ENCODE measurements at regions not wholly inside any gene's neighbourhood (a gene's known extent, or its start where the extent isn't known, plus 50 kb on each side); places are given as distances from the start of the nearest gene placed in this dataset.
A peak's percentile ranks its signal among the peaks of the same experiment; 100 is the strongest.

DNA sequence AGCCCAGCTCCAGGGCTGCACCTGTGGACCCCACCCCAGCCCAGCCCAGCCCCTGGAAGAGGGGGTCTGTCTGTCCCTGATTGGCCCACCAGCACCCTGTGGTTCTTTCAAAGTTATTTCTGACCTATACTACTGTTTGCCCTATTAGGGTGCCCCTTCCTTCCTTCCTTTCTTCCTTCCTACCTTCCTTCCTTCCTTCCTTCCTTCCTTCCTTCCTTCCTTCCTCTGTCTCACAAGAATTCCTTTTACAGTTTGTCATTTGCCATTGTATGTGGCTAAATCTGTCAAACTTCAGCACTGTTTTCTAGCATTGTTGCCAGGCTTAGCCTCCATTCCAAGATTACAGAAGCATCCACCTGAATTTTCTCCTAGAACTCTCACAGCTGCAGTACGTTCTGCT is 66.9 kb downstream of the KLF15 start:
- H3F3A ChIP-seq (ENCODE audit: insufficient read depth, low read length) = no peaks in the 10 kb centered on the region
- H3K9ac ChIP-seq (ENCODE audit: low read length) = no peak overlapping the region
- no peaks in the 10 kb centered on the region for H3K9me3 ChIP-seq (replicated peaks; ENCODE audit: insufficient read depth, low read length)
- H3K4me3 ChIP-seq (ENCODE audit: low read length) = no peak overlapping the region
- H2AFZ ChIP-seq (ENCODE audit: low read length) = no peak overlapping the region
- H3K4me2 ChIP-seq (ENCODE audit: low read depth, low read length) = no peak overlapping the region
- H3K9me2 ChIP-seq (replicated peaks; ENCODE audit: insufficient read depth, low read length) = no peaks in the 10 kb centered on the region
- no peaks in the 10 kb centered on the region for H3K27me3 ChIP-seq (replicated peaks; ENCODE audit: insufficient read depth, low read length)
- TF ChIP-seq, protein P1, sequence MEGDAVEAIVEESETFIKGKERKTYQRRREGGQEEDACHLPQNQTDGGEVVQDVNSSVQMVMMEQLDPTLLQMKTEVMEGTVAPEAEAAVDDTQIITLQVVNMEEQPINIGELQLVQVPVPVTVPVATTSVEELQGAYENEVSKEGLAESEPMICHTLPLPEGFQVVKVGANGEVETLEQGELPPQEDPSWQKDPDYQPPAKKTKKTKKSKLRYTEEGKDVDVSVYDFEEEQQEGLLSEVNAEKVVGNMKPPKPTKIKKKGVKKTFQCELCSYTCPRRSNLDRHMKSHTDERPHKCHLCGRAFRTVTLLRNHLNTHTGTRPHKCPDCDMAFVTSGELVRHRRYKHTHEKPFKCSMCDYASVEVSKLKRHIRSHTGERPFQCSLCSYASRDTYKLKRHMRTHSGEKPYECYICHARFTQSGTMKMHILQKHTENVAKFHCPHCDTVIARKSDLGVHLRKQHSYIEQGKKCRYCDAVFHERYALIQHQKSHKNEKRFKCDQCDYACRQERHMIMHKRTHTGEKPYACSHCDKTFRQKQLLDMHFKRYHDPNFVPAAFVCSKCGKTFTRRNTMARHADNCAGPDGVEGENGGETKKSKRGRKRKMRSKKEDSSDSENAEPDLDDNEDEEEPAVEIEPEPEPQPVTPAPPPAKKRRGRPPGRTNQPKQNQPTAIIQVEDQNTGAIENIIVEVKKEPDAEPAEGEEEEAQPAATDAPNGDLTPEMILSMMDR (IDR thresholded peaks at IDR 0.05; ENCODE audit: low read length) = no peak
- no peak for TF ChIP-seq EZH2 (optimal IDR thresholded peaks at IDR 0.05; ENCODE audit: low read depth, low read length)
- no peak for TF ChIP-seq EZH2phosphoT487 (IDR thresholded peaks at IDR 0.05; ENCODE audit: low read length)
- no peaks in the 10 kb centered on the region for H4K20me1 ChIP-seq (ENCODE audit: insufficient read depth, low read length)
- no peak overlapping the region for H3K27ac ChIP-seq (ENCODE audit: low read length)
- H3K36me3 ChIP-seq (replicated peaks; ENCODE audit: insufficient read depth, low read length) = no peaks in the 10 kb centered on the region
- no peaks in the 10 kb centered on the region for H3K79me2 ChIP-seq (ENCODE audit: low read length)
- H3K4me1 ChIP-seq (ENCODE audit: low read length) = no peaks in the 10 kb centered on the region; the same call in 1 of the 2 replicates
- DNase-seq = no peak

GRCh38 chr3:126289096-126289495 is 68.1 kb downstream of the KLF15 start:
- Histone ChIP-seq H3F3A (ENCODE audit: insufficient read depth, low read length) (no peaks in the 10 kb centered on the region), H3K9me2 (replicated peaks; ENCODE audit: insufficient read depth, low read length) (no peaks in the 10 kb centered on the region), H3K4me3 (ENCODE audit: low read length) (no peak overlapping the region), H3K79me2 (ENCODE audit: low read length) (no peaks in the 10 kb centered on the region), H3K4me2 (ENCODE audit: low read depth, low read length) (no peak overlapping the region), H2AFZ (ENCODE audit: low read length) (no peak overlapping the region), H3K27ac (ENCODE audit: low read length) (no peak overlapping the region), H4K20me1 (ENCODE audit: insufficient read depth, low read length) (no peaks in the 10 kb centered on the region), H3K27me3 (replicated peaks; ENCODE audit: insufficient read depth, low read length) (no peaks in the 10 kb centered on the region), H3K9ac (ENCODE audit: low read length) (no peak overlapping the region), H3K36me3 (replicated peaks; ENCODE audit: insufficient read depth, low read length) (no peaks in the 10 kb centered on the region), H3K9me3 (replicated peaks; ENCODE audit: insufficient read depth, low read length) (no peaks in the 10 kb centered on the region), H3K4me1 (ENCODE audit: low read length) (no peaks in the 10 kb centered on the region; the same call in 1 of the 2 replicates)
- TF ChIP-seq, protein P1 (IDR thresholded peaks at IDR 0.05; ENCODE audit: low read length) = no peak
- no peak for TF ChIP-seq EZH2phosphoT487 (IDR thresholded peaks at IDR 0.05; ENCODE audit: low read length)
- TF ChIP-seq EZH2 (optimal IDR thresholded peaks at IDR 0.05; ENCODE audit: low read depth, low read length) = no peak
- no peak for DNase-seq

- Histone ChIP-seq H3K27ac (ENCODE audit: low read length) (no peak overlapping the region), H3K79me2 (ENCODE audit: low read length) (no peaks in the 10 kb centered on the region), H3F3A (ENCODE audit: insufficient read depth, low read length) (no peaks in the 10 kb centered on the region), H4K20me1 (ENCODE audit: insufficient read depth, low read length) (no peaks in the 10 kb centered on the region), H2AFZ (ENCODE audit: low read length) (no peak overlapping the region), H3K9me2 (replicated peaks; ENCODE audit: insufficient read depth, low read length) (no peaks in the 10 kb centered on the region), H3K27me3 (replicated peaks; ENCODE audit: insufficient read depth, low read length) (no peaks in the 10 kb centered on the region), H3K9me3 (replicated peaks; ENCODE audit: insufficient read depth, low read length) (no peaks in the 10 kb centered on the region), H3K4me3 (ENCODE audit: low read length) (no peak overlapping the region), H3K4me2 (ENCODE audit: low read depth, low read length) (peak overlapping the region; percentile 71; the same call in 1 of the 2 replicates), H3K36me3 (replicated peaks; ENCODE audit: insufficient read depth, low read length) (no peaks in the 10 kb centered on the region), H3K9ac (ENCODE audit: low read length) (no peak overlapping the region), H3K4me1 (ENCODE audit: low read length) (no peaks in the 10 kb centered on the region)
- no peak for DNase-seq
- no peak for TF ChIP-seq EZH2phosphoT487 (IDR thresholded peaks at IDR 0.05; ENCODE audit: low read length)
- TF ChIP-seq, protein P1 (IDR thresholded peaks at IDR 0.05; ENCODE audit: low read length) = no peak
- TF ChIP-seq EZH2 (optimal IDR thresholded peaks at IDR 0.05; ENCODE audit: low read depth, low read length) = no peak
Observed at GRCh38 chr3:126288314-126288713, 68.9 kb downstream of the KLF15 start.
